Panc1 (cell line): ENCODE measurements at regions not wholly inside any gene's neighbourhood (a gene's known extent, or its start where the extent isn't known, plus 50 kb on each side); places are given as distances from the start of the nearest gene placed in this dataset.

Source experiments
- ATAC-seq: fragments of 200-7000 bp; cut with Tn5 transposase; 2 replicates; pipeline ENCODE4 v1.9.1; 2020; ENCODE audit warnings: mild to moderate bottlenecking, moderate library complexity
- BruUV-seq: library from RNA; stranded (reverse); fragments of 400-500 nt; replicated peaks from 2 replicates; lab custom pipeline; 2021; lab: Mats Ljungman, UMichigan
- CTCF ChIA-PET: fragments of 300-600 bp; sonication (Branson Sonifier 250); formaldehyde crosslinking; loops from one replicate; lab custom pipeline; 2022; ENCODE audit warnings: antibody characterized with exemption; lab: Charles Lee
- POLR2A ChIA-PET: fragments of 300-600 bp; sonication (Branson Sonifier 250); formaldehyde crosslinking; loops from one replicate; lab custom pipeline; 2022; ENCODE audit warnings: antibody characterized with exemption; lab: Charles Lee
- DNase-seq: peaks from one replicate; pipeline ENCODE4 v3.0.0-alpha.2; 2010; ENCODE audit warnings: low read depth, low spot score
- H3K27ac ChIP-seq: 2 replicates; pipeline ENCODE4 v1.5.1; 2011; ENCODE audit warnings: mild to moderate bottlenecking, low read length, inconsistent platforms
- H3K27me3 ChIP-seq: fragments of 200-500 bp; sonication (Bioruptor generic); 2 replicates; pipeline ENCODE4 v1.6.0; 2014; ENCODE audit warnings: low read length, inconsistent platforms; ENCODE audit not compliant: control insufficient read depth, insufficient read depth
- H3K36me3 ChIP-seq: fragments of 200-500 bp; sonication (Bioruptor generic); 2 replicates; pipeline ENCODE4 v1.5.1; 2014; ENCODE audit warnings: inconsistent platforms, mild to moderate bottlenecking, low read length, moderate library complexity; ENCODE audit not compliant: control insufficient read depth, insufficient read depth
- H3K4me1 ChIP-seq: 2 replicates; pipeline ENCODE4 v1.5.1; 2011; ENCODE audit warnings: inconsistent platforms, mild to moderate bottlenecking, low read length, moderate library complexity; ENCODE audit not compliant: control insufficient read depth, insufficient read depth
- H3K4me3 ChIP-seq, 2 experiments: 2 replicates each; pipeline ENCODE4 v1.5.1; 2011 to 2012; ENCODE audit warnings: low read depth in 2 of 2, low read length in 2 of 2, mild to moderate bottlenecking in 2 of 2, inconsistent platforms in 1 of 2, moderate library complexity in 1 of 2
- H3K9me3 ChIP-seq: fragments of 200-500 bp; sonication (Bioruptor generic); 2 replicates; pipeline ENCODE4 v1.5.1; 2014; ENCODE audit warnings: low read depth, mild to moderate bottlenecking, inconsistent platforms, low read length, moderate library complexity; ENCODE audit not compliant: control insufficient read depth, insufficient read depth
- POLR2AphosphoS5 ChIP-seq: IDR thresholded peaks from 2 replicates; pipeline ENCODE4 v1.6.1; 2012; ENCODE audit warnings: mild to moderate bottlenecking, low read depth, low read length, moderate library complexity
- SIN3A ChIP-seq: IDR thresholded peaks from 2 replicates; pipeline ENCODE4 v1.6.1; 2012; ENCODE audit warnings: low read depth, mild to moderate bottlenecking, low read length, moderate library complexity, borderline replicate concordance; ENCODE audit not compliant: insufficient read depth
- TCF7L2 ChIP-seq: IDR thresholded peaks from 2 replicates; pipeline ENCODE4 v1.6.1; 2011; ENCODE audit warnings: mild to moderate bottlenecking, low read depth, low read length, inconsistent platforms
- in situ Hi-C: cut with HindIII; loops from 2 replicates; pipeline ENCODE4 v1.10.0; 2016; ENCODE audit warnings: low sequenced_read_pairs, low pct_unique_long_range_greater_than_20kb
- intact Hi-C: fragments of 100-400 bp; cut with micrococcal nuclease; formaldehyde crosslinking; loops from one replicate; pipeline ENCODE4 v1.10.0; 2022; ENCODE audit not compliant: unreplicated experiment
- TF ChIP-seq, protein P1 (sequence below): fragments of 450-650 bp; IDR thresholded peaks from 2 replicates; pipeline ENCODE4 v1.5.1; 2017; ENCODE audit warnings: mild to moderate bottlenecking
- TF ChIP-seq, protein P2 (sequence below), 2 experiments: IDR thresholded peaks; 2 replicates each; pipeline ENCODE4 v1.6.1; 2011 to 2012; ENCODE audit warnings: low read depth in 2 of 2, control low read depth in 1 of 2, low read length in 1 of 2, mild to moderate bottlenecking in 1 of 2, moderate library complexity in 1 of 2; ENCODE audit not compliant: insufficient read depth in 1 of 2

DNA sequence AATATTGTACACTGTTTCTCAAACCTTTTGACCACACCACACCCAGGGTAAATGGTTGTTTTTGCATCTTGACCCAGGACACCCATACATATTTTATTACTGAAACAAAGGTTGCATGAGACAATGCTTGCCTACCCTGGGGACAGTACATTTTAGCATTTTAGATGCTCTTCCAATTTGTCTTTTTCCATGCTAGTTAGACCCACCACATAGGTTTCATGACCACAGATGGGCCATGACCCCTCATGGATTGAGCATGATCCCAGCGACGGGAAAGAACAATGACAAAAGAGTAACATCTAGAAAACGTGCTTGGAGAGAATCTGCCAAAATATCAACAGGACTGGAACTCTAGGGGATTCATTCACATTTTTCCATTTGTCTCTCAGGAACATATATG lies 161.0 kb upstream of the PFN2 start:
- DNase-seq (no peak), ATAC-seq (no peak)
- Histone ChIP-seq H3K36me3 (no peaks in the 10 kb centered on the region), H3K4me3 (no peak overlapping the region), H3K27ac (no peak overlapping the region), H3K27me3 (no peaks in the 10 kb centered on the region), H3K4me1 (no peaks in the 10 kb centered on the region), H3K9me3 (no peaks in the 10 kb centered on the region)
- CTCF ChIA-PET: no interaction called here
- POLR2A ChIA-PET: no interaction called here
- BruUV-seq: no TSS peak
- intact Hi-C loops: no loop called here
- TF ChIP-seq, protein P1, sequence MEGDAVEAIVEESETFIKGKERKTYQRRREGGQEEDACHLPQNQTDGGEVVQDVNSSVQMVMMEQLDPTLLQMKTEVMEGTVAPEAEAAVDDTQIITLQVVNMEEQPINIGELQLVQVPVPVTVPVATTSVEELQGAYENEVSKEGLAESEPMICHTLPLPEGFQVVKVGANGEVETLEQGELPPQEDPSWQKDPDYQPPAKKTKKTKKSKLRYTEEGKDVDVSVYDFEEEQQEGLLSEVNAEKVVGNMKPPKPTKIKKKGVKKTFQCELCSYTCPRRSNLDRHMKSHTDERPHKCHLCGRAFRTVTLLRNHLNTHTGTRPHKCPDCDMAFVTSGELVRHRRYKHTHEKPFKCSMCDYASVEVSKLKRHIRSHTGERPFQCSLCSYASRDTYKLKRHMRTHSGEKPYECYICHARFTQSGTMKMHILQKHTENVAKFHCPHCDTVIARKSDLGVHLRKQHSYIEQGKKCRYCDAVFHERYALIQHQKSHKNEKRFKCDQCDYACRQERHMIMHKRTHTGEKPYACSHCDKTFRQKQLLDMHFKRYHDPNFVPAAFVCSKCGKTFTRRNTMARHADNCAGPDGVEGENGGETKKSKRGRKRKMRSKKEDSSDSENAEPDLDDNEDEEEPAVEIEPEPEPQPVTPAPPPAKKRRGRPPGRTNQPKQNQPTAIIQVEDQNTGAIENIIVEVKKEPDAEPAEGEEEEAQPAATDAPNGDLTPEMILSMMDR: no peak
- TF ChIP-seq SIN3A: no peak
- in situ Hi-C loops: no loop called here

DNA sequence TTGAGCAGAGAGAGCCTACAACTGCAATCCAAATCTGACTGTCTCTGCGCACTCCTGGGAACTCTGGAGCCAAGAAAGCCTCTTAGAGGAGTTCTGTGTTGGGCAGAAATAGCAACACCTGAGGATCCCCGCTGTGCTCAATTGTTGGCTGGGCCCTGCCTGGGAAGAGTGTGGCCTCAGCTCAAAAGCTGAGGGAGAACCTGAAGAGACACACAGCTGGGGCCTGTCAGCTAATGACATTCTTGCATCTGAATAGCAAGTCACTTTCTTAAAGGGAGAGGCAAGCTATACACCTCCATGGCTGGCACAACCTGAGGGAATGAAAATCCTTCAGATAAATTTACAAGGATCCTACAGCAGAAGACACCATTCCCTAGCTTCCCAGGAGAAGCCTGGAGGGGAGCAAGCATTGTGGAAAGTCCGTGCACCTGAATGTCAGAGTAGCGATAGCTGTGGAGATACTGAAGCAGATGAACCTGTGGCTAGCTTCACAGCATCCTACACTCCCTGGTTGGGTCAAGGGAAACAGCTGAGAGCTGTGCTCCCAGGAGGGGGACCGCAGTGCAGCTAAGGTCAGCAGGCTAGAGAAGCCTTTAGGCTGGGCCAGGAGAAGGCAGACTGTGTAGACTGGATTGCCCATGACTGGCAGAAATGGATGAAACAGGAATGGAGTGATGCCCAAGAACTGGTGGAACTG lies 159.9 kb upstream of the PFN2 start:
- Histone ChIP-seq H3K4me3 (no peak overlapping the region), H3K27me3 (no peaks in the 10 kb centered on the region), H3K9me3 (no peaks in the 10 kb centered on the region), H3K4me1 (no peaks in the 10 kb centered on the region), H3K27ac (no peak overlapping the region), H3K36me3 (no peaks in the 10 kb centered on the region)
- ATAC-seq (no peak), DNase-seq (no peak)
- CTCF ChIA-PET: interaction anchor here (0.5 kb wide), 1 partner anchor 600 kb away, joined by 3 read pairs; no protein-coding TSS in a partner anchor
- TF ChIP-seq, protein P2, sequence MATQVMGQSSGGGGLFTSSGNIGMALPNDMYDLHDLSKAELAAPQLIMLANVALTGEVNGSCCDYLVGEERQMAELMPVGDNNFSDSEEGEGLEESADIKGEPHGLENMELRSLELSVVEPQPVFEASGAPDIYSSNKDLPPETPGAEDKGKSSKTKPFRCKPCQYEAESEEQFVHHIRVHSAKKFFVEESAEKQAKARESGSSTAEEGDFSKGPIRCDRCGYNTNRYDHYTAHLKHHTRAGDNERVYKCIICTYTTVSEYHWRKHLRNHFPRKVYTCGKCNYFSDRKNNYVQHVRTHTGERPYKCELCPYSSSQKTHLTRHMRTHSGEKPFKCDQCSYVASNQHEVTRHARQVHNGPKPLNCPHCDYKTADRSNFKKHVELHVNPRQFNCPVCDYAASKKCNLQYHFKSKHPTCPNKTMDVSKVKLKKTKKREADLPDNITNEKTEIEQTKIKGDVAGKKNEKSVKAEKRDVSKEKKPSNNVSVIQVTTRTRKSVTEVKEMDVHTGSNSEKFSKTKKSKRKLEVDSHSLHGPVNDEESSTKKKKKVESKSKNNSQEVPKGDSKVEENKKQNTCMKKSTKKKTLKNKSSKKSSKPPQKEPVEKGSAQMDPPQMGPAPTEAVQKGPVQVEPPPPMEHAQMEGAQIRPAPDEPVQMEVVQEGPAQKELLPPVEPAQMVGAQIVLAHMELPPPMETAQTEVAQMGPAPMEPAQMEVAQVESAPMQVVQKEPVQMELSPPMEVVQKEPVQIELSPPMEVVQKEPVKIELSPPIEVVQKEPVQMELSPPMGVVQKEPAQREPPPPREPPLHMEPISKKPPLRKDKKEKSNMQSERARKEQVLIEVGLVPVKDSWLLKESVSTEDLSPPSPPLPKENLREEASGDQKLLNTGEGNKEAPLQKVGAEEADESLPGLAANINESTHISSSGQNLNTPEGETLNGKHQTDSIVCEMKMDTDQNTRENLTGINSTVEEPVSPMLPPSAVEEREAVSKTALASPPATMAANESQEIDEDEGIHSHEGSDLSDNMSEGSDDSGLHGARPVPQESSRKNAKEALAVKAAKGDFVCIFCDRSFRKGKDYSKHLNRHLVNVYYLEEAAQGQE (IDR thresholded peaks at IDR 0.05; ENCODE audit: insufficient read depth in 1 of 2, low read depth in 2 of 2, low read length in 1 of 2): no peak
- no peak for TF ChIP-seq SIN3A
- TF ChIP-seq TCF7L2: no peak
- TF ChIP-seq POLR2AphosphoS5: no peak
- TF ChIP-seq, protein P1: no peak
- in situ Hi-C loops (no loop called here), intact Hi-C loops (no loop called here)
- no TSS peak for BruUV-seq
- POLR2A ChIA-PET: no interaction called here
